Neural cell (in vitro differentiated cells): ENCODE measurements at regions not wholly inside any gene's neighbourhood (a gene's known extent, or its start where the extent isn't known, plus 50 kb on each side); places are given as distances from the start of the nearest gene placed in this dataset.

Source experiments
- EP300 ChIP-seq: fragments of 450-650 bp; conservative IDR thresholded peaks from 2 replicates; pipeline ENCODE4 v1.6.1; 2014; ENCODE audit warnings: antibody characterized with exemption, mild to moderate bottlenecking, moderate library complexity; ENCODE audit not compliant: poor library complexity, severe bottlenecking
- EZH2 ChIP-seq: fragments of 200-600, 300-800 bp; shearing (Covaris generic), sonication (generic); IDR thresholded peaks from 2 replicates; pipeline ENCODE4 v1.6.1; 2014; ENCODE audit warnings: antibody characterized with exemption, low read length, borderline replicate concordance, mild to moderate bottlenecking; ENCODE audit not compliant: insufficient read depth, poor library complexity, severe bottlenecking
- RAD21 ChIP-seq: fragments of 450-650 bp; conservative IDR thresholded peaks from 2 replicates; pipeline ENCODE4 v1.6.1; 2014; ENCODE audit warnings: antibody characterized with exemption, mild to moderate bottlenecking, moderate library complexity
- TF ChIP-seq, protein P1 (sequence below): IDR thresholded peaks from 2 replicates; pipeline ENCODE4 v1.6.1; 2012; ENCODE audit warnings: borderline replicate concordance

- no peak for TF ChIP-seq EP300
- no peak for TF ChIP-seq RAD21
- no peak for TF ChIP-seq EZH2
- TF ChIP-seq, protein P1, sequence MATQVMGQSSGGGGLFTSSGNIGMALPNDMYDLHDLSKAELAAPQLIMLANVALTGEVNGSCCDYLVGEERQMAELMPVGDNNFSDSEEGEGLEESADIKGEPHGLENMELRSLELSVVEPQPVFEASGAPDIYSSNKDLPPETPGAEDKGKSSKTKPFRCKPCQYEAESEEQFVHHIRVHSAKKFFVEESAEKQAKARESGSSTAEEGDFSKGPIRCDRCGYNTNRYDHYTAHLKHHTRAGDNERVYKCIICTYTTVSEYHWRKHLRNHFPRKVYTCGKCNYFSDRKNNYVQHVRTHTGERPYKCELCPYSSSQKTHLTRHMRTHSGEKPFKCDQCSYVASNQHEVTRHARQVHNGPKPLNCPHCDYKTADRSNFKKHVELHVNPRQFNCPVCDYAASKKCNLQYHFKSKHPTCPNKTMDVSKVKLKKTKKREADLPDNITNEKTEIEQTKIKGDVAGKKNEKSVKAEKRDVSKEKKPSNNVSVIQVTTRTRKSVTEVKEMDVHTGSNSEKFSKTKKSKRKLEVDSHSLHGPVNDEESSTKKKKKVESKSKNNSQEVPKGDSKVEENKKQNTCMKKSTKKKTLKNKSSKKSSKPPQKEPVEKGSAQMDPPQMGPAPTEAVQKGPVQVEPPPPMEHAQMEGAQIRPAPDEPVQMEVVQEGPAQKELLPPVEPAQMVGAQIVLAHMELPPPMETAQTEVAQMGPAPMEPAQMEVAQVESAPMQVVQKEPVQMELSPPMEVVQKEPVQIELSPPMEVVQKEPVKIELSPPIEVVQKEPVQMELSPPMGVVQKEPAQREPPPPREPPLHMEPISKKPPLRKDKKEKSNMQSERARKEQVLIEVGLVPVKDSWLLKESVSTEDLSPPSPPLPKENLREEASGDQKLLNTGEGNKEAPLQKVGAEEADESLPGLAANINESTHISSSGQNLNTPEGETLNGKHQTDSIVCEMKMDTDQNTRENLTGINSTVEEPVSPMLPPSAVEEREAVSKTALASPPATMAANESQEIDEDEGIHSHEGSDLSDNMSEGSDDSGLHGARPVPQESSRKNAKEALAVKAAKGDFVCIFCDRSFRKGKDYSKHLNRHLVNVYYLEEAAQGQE, result no peak
These were observed 487.7 kb downstream of the TTLL7 start for GRCh38 chr1:83511146-83511726.
